ENCODE measurements at regions not wholly inside any gene's neighbourhood (a gene's known extent, or its start where the extent isn't known, plus 50 kb on each side); places are given as distances from the start of the nearest gene placed in this dataset.

GRCh38 chr12:9506746-9507145, 101.0 kb downstream of the KLRB1 start:
- TF ChIP-seq MAX (IDR thresholded peaks at IDR 0.05) (no peak), CTCF (IDR thresholded peaks at IDR 0.05; ENCODE audit: low read depth, low read length, missing input control) (no peak), YY1 (IDR thresholded peaks at IDR 0.05) (no peak), ATF3 (IDR thresholded peaks at IDR 0.05) (no peak), REST (IDR thresholded peaks at IDR 0.05) (no peak), SP1 (IDR thresholded peaks at IDR 0.05) (no peak), TAF1 (conservative IDR thresholded peaks at IDR 0.05) (no peak), JUND (IDR thresholded peaks at IDR 0.05) (no peak), RAD21 (IDR thresholded peaks at IDR 0.05) (no peak), EGR1 (IDR thresholded peaks at IDR 0.05; ENCODE audit: low read depth in 2 of 2) (no peak), FOXA1 (IDR thresholded peaks at IDR 0.05) (no peak), ZBTB33 (IDR thresholded peaks at IDR 0.05) (no peak)
